HCT116 (cell line): ENCODE measurements at regions not wholly inside any gene's neighbourhood (a gene's known extent, or its start where the extent isn't known, plus 50 kb on each side); places are given as distances from the start of the nearest gene placed in this dataset.
"Not testable (repeated sequence)": the region's sequence is repeated elsewhere in the genome, so short reads cannot be mapped to it uniquely, and the experiment has no call there.

ENCODE experiments used
- ATAC-seq: fragments of 200-7000 bp; cut with Tn5 transposase; 2 replicates; pipeline ENCODE4 v1.9.1; 2020; ENCODE audit warnings: mild to moderate bottlenecking, moderate library complexity
- BruUV-seq: library from RNA; stranded (reverse); fragments of 400-500 nt; replicated peaks from 2 replicates; lab custom pipeline; 2021; lab: Mats Ljungman, UMichigan
- CTCF ChIA-PET: fragments of 300-600 bp; sonication (Branson Sonifier 250); formaldehyde crosslinking; loops from one replicate; lab custom pipeline; 2021; ENCODE audit warnings: antibody characterized with exemption; lab: Charles Lee
- POLR2A ChIA-PET: fragments of 300-600, 350-600 bp; sonication (Branson Sonifier 250); formaldehyde crosslinking; loops from one replicate; lab custom pipeline; 2021; ENCODE audit warnings: antibody characterized with exemption; lab: Charles Lee
- RAD21 ChIA-PET, 2 experiments: fragments of 300-600 bp; sonication (Branson Sonifier 250); formaldehyde crosslinking; loops; one replicate each; lab custom pipeline; 2023; ENCODE audit warnings: low total read pairs in 2 of 2; ENCODE audit not compliant: uncharacterized antibody in 2 of 2, unreplicated experiment in 2 of 2, low non-redundant PET in 1 of 2; lab: Charles Lee
- DNase-seq: peaks from one replicate; pipeline ENCODE4 v3.0.0-alpha.2; 2010; ENCODE audit warnings: low read depth, low spot score
- H2AFZ ChIP-seq: fragments of 200-600 bp; shearing (Covaris generic), sonication (generic); 2 replicates; pipeline ENCODE4 v1.6.1; 2017; ENCODE audit warnings: low read depth, mixed run types, mixed read lengths, antibody characterized with exemption, low read length; ENCODE audit not compliant: poor library complexity, severe bottlenecking
- H3K27ac ChIP-seq: 2 replicates; pipeline ENCODE4 v1.5.1; 2012; ENCODE audit warnings: low read depth, low read length
- H3K27me3 ChIP-seq: fragments of 200-600 bp; sonication (generic); 2 replicates; pipeline ENCODE4 v1.6.1; 2016; ENCODE audit warnings: mixed run types, low read length, mixed read lengths; ENCODE audit not compliant: insufficient read depth
- H3K36me3 ChIP-seq, 2 experiments: fragments of 200-500 bp in 1 of 2; fragments of 200-600 bp in 1 of 2; sonication (Bioruptor generic) in 1 of 2; sonication (generic) in 1 of 2; 2 replicates each; pipeline versions ENCODE4 v1.5.1 to v1.6.1; 2014 to 2016; ENCODE audit warnings: low read length in 2 of 2, inconsistent platforms in 1 of 2, mixed read lengths in 1 of 2, mixed run types in 1 of 2; ENCODE audit not compliant: insufficient read depth in 2 of 2, control insufficient read depth in 1 of 2
- H3K4me1 ChIP-seq, 2 experiments: fragments of 200-600 bp in 1 of 2; sonication (generic) in 1 of 2; 2 replicates each; pipeline versions ENCODE4 v1.5.1 to v1.6.1; 2012 to 2017; ENCODE audit warnings: low read length in 2 of 2, inconsistent platforms in 1 of 2, mild to moderate bottlenecking in 1 of 2, mixed read lengths in 1 of 2, mixed run types in 1 of 2, moderate library complexity in 1 of 2; ENCODE audit not compliant: insufficient read depth in 2 of 2, control insufficient read depth in 1 of 2
- H3K4me2 ChIP-seq: fragments of 200-600 bp; sonication (generic); 2 replicates; pipeline ENCODE4 v1.6.1; 2017; ENCODE audit warnings: mixed run types, low read length, mixed read lengths
- H3K4me3 ChIP-seq, 2 experiments: fragments of 200-600 bp in 1 of 2; sonication (generic) in 1 of 2; replicated peaks in 1 of 2; 2 replicates each; pipeline ENCODE4 v1.5.1; 2011 to 2016; ENCODE audit warnings: low read length in 2 of 2, control low read depth in 1 of 2, low read depth in 1 of 2, mild to moderate bottlenecking in 1 of 2, mixed read lengths in 1 of 2, mixed run types in 1 of 2
- H3K79me2 ChIP-seq: fragments of 200-600 bp; sonication (generic); 2 replicates; pipeline ENCODE4 v1.6.1; 2017; ENCODE audit warnings: mild to moderate bottlenecking, mixed run types, low read length, moderate library complexity, mixed read lengths; ENCODE audit not compliant: insufficient read depth
- H3K9ac ChIP-seq: fragments of 200-600 bp; sonication (generic); 2 replicates; pipeline ENCODE4 v1.6.1; 2016; ENCODE audit warnings: low read length, mixed read lengths
- H3K9me2 ChIP-seq: fragments of 200-600 bp; sonication (generic), shearing (Covaris generic); 2 replicates; pipeline ENCODE4 v1.6.1; 2017; ENCODE audit warnings: mixed run types, mild to moderate bottlenecking, moderate library complexity; ENCODE audit not compliant: insufficient read depth
- H3K9me3 ChIP-seq, 2 experiments: fragments of 200-500 bp in 1 of 2; fragments of 200-600 bp in 1 of 2; sonication (Bioruptor generic) in 1 of 2; sonication (generic) in 1 of 2; 2 replicates each; pipeline ENCODE4 v1.6.1; 2014 to 2017; ENCODE audit warnings: low read length in 2 of 2, mixed read lengths in 2 of 2, inconsistent platforms in 1 of 2, low read depth in 1 of 2, mild to moderate bottlenecking in 1 of 2, mixed run types in 1 of 2, moderate library complexity in 1 of 2; ENCODE audit not compliant: control insufficient read depth in 1 of 2, insufficient read depth in 1 of 2
- H4K20me1 ChIP-seq: fragments of 200-600 bp; sonication (generic), shearing (Covaris generic); 2 replicates; pipeline ENCODE4 v1.6.1; 2017; ENCODE audit warnings: mixed run types, mild to moderate bottlenecking, moderate library complexity; ENCODE audit not compliant: insufficient read depth
- JUND ChIP-seq: IDR thresholded peaks from 2 replicates; pipeline ENCODE4 v1.6.1; 2012
- RAD21 ChIP-seq: IDR thresholded peaks from 2 replicates; pipeline ENCODE4 v1.6.1; 2012; ENCODE audit warnings: low read depth, mild to moderate bottlenecking
- intact Hi-C: fragments of 100-400 bp; cut with micrococcal nuclease; formaldehyde crosslinking; loops from 2 replicates; pipeline ENCODE4 v1.10.0; 2022
- TF ChIP-seq, protein P1 (sequence below), 3 experiments: fragments of 200-600 bp in 1 of 3; sonication (generic) in 1 of 3; IDR thresholded peaks in 2 of 3; conservative IDR thresholded peaks in 1 of 3; 2 replicates each; pipeline ENCODE4 v1.5.1; 2012 to 2017; ENCODE audit warnings: low read depth in 2 of 3, low read length in 2 of 3, antibody characterized with exemption in 1 of 3, borderline replicate concordance in 1 of 3, control low read depth in 1 of 3, mild to moderate bottlenecking in 1 of 3, mixed read lengths in 1 of 3, mixed run types in 1 of 3, moderate library complexity in 1 of 3; ENCODE audit not compliant: insufficient read depth in 1 of 3

DNA sequence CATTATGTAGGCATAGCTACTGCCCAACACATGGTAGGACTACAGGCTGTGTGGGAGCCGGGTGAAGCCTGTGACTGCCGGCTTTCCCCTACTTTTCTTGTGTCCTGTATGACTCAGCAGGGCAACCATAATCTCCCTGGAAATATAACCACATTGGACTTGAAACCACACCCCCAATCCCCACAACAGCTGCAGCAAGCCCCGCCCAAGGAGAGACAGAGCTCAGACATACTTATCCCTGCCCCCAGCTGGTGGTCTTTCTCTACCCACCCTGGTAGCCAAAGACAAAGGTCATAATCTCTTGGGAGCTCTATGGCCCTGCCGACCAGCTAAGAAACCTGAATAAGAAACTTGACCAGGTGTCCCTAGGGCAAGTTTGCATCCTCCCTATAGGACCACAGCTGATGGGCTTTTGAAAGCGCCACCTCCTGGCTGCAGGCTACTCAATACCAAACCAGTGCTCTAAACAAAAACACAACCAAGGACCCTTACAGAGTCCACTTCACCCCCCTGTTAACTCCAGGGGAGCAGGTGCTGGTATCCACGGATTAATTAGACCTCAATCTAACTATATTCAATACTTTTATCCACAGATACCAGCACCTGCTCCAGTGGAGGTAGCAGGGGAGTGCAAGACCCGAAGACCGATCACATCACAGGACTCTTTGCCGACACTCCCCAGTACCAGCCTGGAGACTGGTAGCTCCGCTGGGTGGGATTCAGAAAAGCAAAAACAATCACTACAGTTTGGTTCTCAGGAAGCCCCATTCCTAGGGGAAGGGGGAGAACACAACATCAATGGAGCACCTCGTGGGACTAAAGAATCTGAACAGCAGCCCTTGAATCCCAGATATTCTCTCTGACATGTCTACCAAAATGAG lies 91.2 kb downstream of the IRX5 start (continued):
- TF ChIP-seq, protein P1, sequence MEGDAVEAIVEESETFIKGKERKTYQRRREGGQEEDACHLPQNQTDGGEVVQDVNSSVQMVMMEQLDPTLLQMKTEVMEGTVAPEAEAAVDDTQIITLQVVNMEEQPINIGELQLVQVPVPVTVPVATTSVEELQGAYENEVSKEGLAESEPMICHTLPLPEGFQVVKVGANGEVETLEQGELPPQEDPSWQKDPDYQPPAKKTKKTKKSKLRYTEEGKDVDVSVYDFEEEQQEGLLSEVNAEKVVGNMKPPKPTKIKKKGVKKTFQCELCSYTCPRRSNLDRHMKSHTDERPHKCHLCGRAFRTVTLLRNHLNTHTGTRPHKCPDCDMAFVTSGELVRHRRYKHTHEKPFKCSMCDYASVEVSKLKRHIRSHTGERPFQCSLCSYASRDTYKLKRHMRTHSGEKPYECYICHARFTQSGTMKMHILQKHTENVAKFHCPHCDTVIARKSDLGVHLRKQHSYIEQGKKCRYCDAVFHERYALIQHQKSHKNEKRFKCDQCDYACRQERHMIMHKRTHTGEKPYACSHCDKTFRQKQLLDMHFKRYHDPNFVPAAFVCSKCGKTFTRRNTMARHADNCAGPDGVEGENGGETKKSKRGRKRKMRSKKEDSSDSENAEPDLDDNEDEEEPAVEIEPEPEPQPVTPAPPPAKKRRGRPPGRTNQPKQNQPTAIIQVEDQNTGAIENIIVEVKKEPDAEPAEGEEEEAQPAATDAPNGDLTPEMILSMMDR (IDR thresholded peaks at IDR 0.05 in 2 of 3, conservative IDR thresholded peaks at IDR 0.05 in 1 of 3; ENCODE audit: borderline replicate concordance in 1 of 3, insufficient read depth in 1 of 3, low read depth in 2 of 3, low read length in 2 of 3), result peak; percentile 34 to 67 (median 66); a peak in 5 of 6 replicates
- TF ChIP-seq JUND (peak; percentile 20; the same call in 1 of the 2 replicates), RAD21 (peak; percentile 30; the same call in 1 of the 2 replicates)
- TF ChIP-seq, all 23 proteins: peak for 3

GRCh38 chr16:55027260-55027659 lies 96.6 kb downstream of the IRX5 start:
- H3K9ac ChIP-seq, H3K4me1 ChIP-seq, DNase-seq, H4K20me1 ChIP-seq, RAD21 ChIA-PET, H3K36me3 ChIP-seq, H2AFZ ChIP-seq, H3K27ac ChIP-seq, H3K27me3 ChIP-seq, POLR2A ChIA-PET, H3K9me2 ChIP-seq, H3K4me3 ChIP-seq, H3K4me2 ChIP-seq, BruUV-seq, ATAC-seq, H3K9me3 ChIP-seq, H3K79me2 ChIP-seq, CTCF ChIA-PET: not testable (repeated sequence)
- intact Hi-C loops, result loop anchor here (5.0 to 10.0 kb wide), 2 partner anchors 745 to 1252 kb away; no protein-coding TSS in a partner anchor
